Liver (tissue), 8 donors: ENCODE measurements at regions not wholly inside any gene's neighbourhood (a gene's known extent, or its start where the extent isn't known, plus 50 kb on each side); places are given as distances from the start of the nearest gene placed in this dataset.
A peak's percentile ranks its signal among the peaks of the same experiment; 100 is the strongest.

ENCODE experiments used
- DNase-seq: peaks from one replicate; pipeline ENCODE4 v3.0.0-alpha.2; 2017; ENCODE audit warnings: low spot score
- H3K27ac ChIP-seq, 2 donors: one replicate each; pipeline ENCODE4 v1.7.0; 2013; ENCODE audit warnings: inconsistent platforms in 2 of 2, low read length in 2 of 2, control low read depth in 1 of 2, low read depth in 1 of 2, mild to moderate bottlenecking in 1 of 2
- H3K27me3 ChIP-seq, 4 donors: one replicate each; pipeline versions ENCODE4 v1.6.1 to v1.7.0; 2013; ENCODE audit warnings: low read length in 3 of 4, inconsistent platforms in 1 of 4, mild to moderate bottlenecking in 1 of 4, moderate library complexity in 1 of 4; ENCODE audit not compliant: control insufficient read depth in 4 of 4, insufficient read depth in 4 of 4
- H3K36me3 ChIP-seq, 4 donors: one replicate each; pipeline versions ENCODE4 v1.6.1 to v1.7.0; 2013; ENCODE audit warnings: low read length in 3 of 4, mild to moderate bottlenecking in 3 of 4, low read depth in 1 of 4, moderate library complexity in 1 of 4; ENCODE audit not compliant: control insufficient read depth in 4 of 4, insufficient read depth in 3 of 4
- H3K4me1 ChIP-seq, 4 donors: one replicate each; pipeline versions ENCODE4 v1.6.1 to v1.7.0; 2013; ENCODE audit warnings: low read length in 3 of 4, mild to moderate bottlenecking in 3 of 4, moderate library complexity in 1 of 4; ENCODE audit not compliant: control insufficient read depth in 4 of 4, insufficient read depth in 4 of 4
- H3K4me3 ChIP-seq, 3 donors: one replicate each; pipeline versions ENCODE4 v1.6.1 to v1.7.0; 2013; ENCODE audit warnings: low read length in 3 of 3, control low read depth in 1 of 3, low read depth in 1 of 3, mild to moderate bottlenecking in 1 of 3
- H3K9ac ChIP-seq, 2 donors: one replicate each; pipeline ENCODE4 v1.7.0; 2013; ENCODE audit warnings: low read length in 2 of 2, mild to moderate bottlenecking in 2 of 2, moderate library complexity in 2 of 2, control low read depth in 1 of 2, low read depth in 1 of 2
- H3K9me3 ChIP-seq, 4 donors: one replicate each; pipeline versions ENCODE4 v1.6.1 to v1.7.0; 2013; ENCODE audit warnings: low read length in 3 of 4; ENCODE audit not compliant: control insufficient read depth in 4 of 4
- ATF3 ChIP-seq: IDR thresholded peaks from 2 replicates; pipeline ENCODE4 v1.6.1; 2016; ENCODE audit warnings: antibody characterized with exemption
- EGR1 ChIP-seq, 2 donors: IDR thresholded peaks; 2 replicates each; pipeline ENCODE4 v1.6.1; 2016 to 2018; ENCODE audit warnings: antibody characterized with exemption in 2 of 2, low read depth in 2 of 2
- FOXA1 ChIP-seq: IDR thresholded peaks from 2 replicates; pipeline ENCODE4 v1.6.1; 2016; ENCODE audit warnings: antibody characterized with exemption
- FOXA2 ChIP-seq: IDR thresholded peaks from 2 replicates; pipeline ENCODE4 v1.6.1; 2016; ENCODE audit warnings: antibody characterized with exemption
- GABPA ChIP-seq, 2 donors: IDR thresholded peaks in 1 of 2; conservative IDR thresholded peaks in 1 of 2; 2 replicates each; pipeline ENCODE4 v1.6.1; 2016; ENCODE audit warnings: antibody characterized with exemption in 2 of 2, mild to moderate bottlenecking in 1 of 2, moderate library complexity in 1 of 2
- HNF4A ChIP-seq, 2 donors: conservative IDR thresholded peaks; 2 replicates each; pipeline ENCODE4 v1.6.1; 2016; ENCODE audit warnings: antibody characterized with exemption in 2 of 2, mild to moderate bottlenecking in 2 of 2
- HNF4G ChIP-seq: IDR thresholded peaks from 2 replicates; pipeline ENCODE4 v1.6.1; 2016; ENCODE audit warnings: antibody characterized with exemption
- JUND ChIP-seq, 2 donors: IDR thresholded peaks; 2 replicates each; pipeline ENCODE4 v1.6.1; 2016; ENCODE audit warnings: antibody characterized with exemption in 2 of 2
- NR2F2 ChIP-seq: IDR thresholded peaks from 2 replicates; pipeline ENCODE4 v1.6.1; 2016; ENCODE audit warnings: antibody characterized with exemption
- RAD21 ChIP-seq, 2 donors: IDR thresholded peaks; 2 replicates each; pipeline ENCODE4 v1.6.1; 2016; ENCODE audit warnings: antibody characterized with exemption in 2 of 2, mild to moderate bottlenecking in 2 of 2
- RXRA ChIP-seq, 2 donors: IDR thresholded peaks; 2 replicates each; pipeline ENCODE4 v1.6.1; 2017 to 2018; ENCODE audit warnings: antibody characterized with exemption in 2 of 2, mild to moderate bottlenecking in 1 of 2
- SP1 ChIP-seq: IDR thresholded peaks from 2 replicates; pipeline ENCODE4 v1.6.1; 2018; ENCODE audit warnings: antibody characterized with exemption, mild to moderate bottlenecking
- TAF1 ChIP-seq: conservative IDR thresholded peaks from 2 replicates; pipeline ENCODE4 v1.6.1; 2016; ENCODE audit warnings: antibody characterized with exemption, mild to moderate bottlenecking
- YY1 ChIP-seq: IDR thresholded peaks from 2 replicates; pipeline ENCODE4 v1.6.1; 2016; ENCODE audit warnings: antibody characterized with exemption, mild to moderate bottlenecking
- ZBTB33 ChIP-seq: IDR thresholded peaks from 2 replicates; pipeline ENCODE4 v1.6.1; 2016; ENCODE audit warnings: antibody characterized with exemption
- WGBS: extraction: QIAGEN DNeasy Blood & Tissue Kit; methylation state at CpG from one replicate; pipeline ENCODE4 v1.1.7; 2013; 5-methylcytosine and 5-hydroxymethylcytosine counted together
- TF ChIP-seq, protein P1 (sequence below): IDR thresholded peaks from 2 replicates; pipeline ENCODE4 v1.6.1; 2016; ENCODE audit warnings: antibody characterized with exemption, mild to moderate bottlenecking
- TF ChIP-seq, protein P2 (sequence below): fragments of 150-350 bp; IDR thresholded peaks from 2 replicates; pipeline ENCODE4 v1.5.1; 2017; ENCODE audit warnings: improper control_type of control experiment, low read depth, low read length; ENCODE audit not compliant: missing input control
- TF ChIP-seq, protein P3 (sequence below): IDR thresholded peaks from 2 replicates; pipeline ENCODE4 v1.6.1; 2016; ENCODE audit warnings: antibody characterized with exemption
- donor health status: healthy.
- donor health status: healthy.
- donor health status: healthy.
- donor health status: healthy.
- donor health status: healthy.

GRCh38 chr6:11428371-11428770 lies 109.2 kb upstream of the TMEM170B start:
- Histone ChIP-seq H3K4me3 (no peak overlapping the region), H3K36me3 (no peaks in the 10 kb centered on the region), H3K27me3 (no peaks in the 10 kb centered on the region), H3K4me1 (peaks cover 0 to 3% (median under 1%) of the 10 kb centered on the region in 4 donors), H3K27ac (peak overlapping the region in 1 of 2 donors; percentile 9), H3K9ac (no peak overlapping the region), H3K9me3 (no peaks in the 10 kb centered on the region)
- TF ChIP-seq ZBTB33 (no peak), YY1 (no peak), HNF4G (no peak), GABPA (IDR thresholded peaks at IDR 0.05 in 1 of 2, conservative IDR thresholded peaks at IDR 0.05 in 1 of 2) (no peak), RAD21 (IDR thresholded peaks at IDR 0.05) (no peak), NR2F2 (no peak), RXRA (IDR thresholded peaks at IDR 0.05) (no peak), FOXA1 (no peak), JUND (IDR thresholded peaks at IDR 0.05) (no peak), ATF3 (no peak), HNF4A (conservative IDR thresholded peaks at IDR 0.05) (no peak), SP1 (no peak), EGR1 (IDR thresholded peaks at IDR 0.05; ENCODE audit: low read depth in 2 of 2) (no peak), FOXA2 (no peak), TAF1 (no peak)
- TF ChIP-seq, protein P1, sequence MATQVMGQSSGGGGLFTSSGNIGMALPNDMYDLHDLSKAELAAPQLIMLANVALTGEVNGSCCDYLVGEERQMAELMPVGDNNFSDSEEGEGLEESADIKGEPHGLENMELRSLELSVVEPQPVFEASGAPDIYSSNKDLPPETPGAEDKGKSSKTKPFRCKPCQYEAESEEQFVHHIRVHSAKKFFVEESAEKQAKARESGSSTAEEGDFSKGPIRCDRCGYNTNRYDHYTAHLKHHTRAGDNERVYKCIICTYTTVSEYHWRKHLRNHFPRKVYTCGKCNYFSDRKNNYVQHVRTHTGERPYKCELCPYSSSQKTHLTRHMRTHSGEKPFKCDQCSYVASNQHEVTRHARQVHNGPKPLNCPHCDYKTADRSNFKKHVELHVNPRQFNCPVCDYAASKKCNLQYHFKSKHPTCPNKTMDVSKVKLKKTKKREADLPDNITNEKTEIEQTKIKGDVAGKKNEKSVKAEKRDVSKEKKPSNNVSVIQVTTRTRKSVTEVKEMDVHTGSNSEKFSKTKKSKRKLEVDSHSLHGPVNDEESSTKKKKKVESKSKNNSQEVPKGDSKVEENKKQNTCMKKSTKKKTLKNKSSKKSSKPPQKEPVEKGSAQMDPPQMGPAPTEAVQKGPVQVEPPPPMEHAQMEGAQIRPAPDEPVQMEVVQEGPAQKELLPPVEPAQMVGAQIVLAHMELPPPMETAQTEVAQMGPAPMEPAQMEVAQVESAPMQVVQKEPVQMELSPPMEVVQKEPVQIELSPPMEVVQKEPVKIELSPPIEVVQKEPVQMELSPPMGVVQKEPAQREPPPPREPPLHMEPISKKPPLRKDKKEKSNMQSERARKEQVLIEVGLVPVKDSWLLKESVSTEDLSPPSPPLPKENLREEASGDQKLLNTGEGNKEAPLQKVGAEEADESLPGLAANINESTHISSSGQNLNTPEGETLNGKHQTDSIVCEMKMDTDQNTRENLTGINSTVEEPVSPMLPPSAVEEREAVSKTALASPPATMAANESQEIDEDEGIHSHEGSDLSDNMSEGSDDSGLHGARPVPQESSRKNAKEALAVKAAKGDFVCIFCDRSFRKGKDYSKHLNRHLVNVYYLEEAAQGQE, result no peak
- TF ChIP-seq, protein P2, sequence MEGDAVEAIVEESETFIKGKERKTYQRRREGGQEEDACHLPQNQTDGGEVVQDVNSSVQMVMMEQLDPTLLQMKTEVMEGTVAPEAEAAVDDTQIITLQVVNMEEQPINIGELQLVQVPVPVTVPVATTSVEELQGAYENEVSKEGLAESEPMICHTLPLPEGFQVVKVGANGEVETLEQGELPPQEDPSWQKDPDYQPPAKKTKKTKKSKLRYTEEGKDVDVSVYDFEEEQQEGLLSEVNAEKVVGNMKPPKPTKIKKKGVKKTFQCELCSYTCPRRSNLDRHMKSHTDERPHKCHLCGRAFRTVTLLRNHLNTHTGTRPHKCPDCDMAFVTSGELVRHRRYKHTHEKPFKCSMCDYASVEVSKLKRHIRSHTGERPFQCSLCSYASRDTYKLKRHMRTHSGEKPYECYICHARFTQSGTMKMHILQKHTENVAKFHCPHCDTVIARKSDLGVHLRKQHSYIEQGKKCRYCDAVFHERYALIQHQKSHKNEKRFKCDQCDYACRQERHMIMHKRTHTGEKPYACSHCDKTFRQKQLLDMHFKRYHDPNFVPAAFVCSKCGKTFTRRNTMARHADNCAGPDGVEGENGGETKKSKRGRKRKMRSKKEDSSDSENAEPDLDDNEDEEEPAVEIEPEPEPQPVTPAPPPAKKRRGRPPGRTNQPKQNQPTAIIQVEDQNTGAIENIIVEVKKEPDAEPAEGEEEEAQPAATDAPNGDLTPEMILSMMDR, result no peak
- TF ChIP-seq, protein P3, sequence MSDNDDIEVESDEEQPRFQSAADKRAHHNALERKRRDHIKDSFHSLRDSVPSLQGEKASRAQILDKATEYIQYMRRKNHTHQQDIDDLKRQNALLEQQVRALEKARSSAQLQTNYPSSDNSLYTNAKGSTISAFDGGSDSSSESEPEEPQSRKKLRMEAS, result no peak
- DNase-seq, result no peak
- 38% methylated on average over 2 of the region's 2 CpGs for WGBS
